ENCODE measurements at regions not wholly inside any gene's neighbourhood (a gene's known extent, or its start where the extent isn't known, plus 50 kb on each side); places are given as distances from the start of the nearest gene placed in this dataset.

GRCh38 chr11:93075782-93076181, 106.3 kb downstream of the MTNR1B start:
- no peak for DNase-seq (ENCODE audit: low spot score)

DNA sequence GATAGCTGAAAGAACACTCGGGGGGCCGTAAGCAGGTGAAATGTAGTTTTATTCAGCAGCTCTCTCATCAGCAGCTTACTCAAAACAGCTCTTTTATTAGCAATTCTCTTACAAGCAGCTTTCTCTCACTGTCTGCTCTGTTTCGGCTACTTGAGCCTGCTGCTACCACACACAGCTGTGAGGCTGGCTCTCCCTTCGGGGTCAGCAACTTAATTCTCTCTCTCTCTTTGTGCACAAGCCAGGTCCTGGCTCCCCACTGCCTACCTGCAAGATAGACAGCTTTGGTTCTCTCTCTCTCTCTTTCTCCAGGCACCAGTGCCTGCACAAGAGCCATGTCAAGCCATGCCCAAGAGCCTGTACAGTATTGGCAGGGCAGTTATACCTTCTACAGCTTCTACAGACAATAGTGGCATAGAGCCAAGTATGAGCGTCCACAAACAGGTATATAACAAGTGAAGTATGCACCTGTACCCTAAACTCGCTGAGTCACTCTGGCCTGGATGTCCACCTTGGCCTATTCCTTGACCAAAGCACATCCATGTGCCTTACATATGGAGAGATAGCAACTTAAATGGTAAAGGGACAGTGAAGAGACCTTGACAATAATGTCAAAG, 110.8 kb downstream of the MTNR1B start:
- no peak for DNase-seq (ENCODE audit: low spot score)

DNA sequence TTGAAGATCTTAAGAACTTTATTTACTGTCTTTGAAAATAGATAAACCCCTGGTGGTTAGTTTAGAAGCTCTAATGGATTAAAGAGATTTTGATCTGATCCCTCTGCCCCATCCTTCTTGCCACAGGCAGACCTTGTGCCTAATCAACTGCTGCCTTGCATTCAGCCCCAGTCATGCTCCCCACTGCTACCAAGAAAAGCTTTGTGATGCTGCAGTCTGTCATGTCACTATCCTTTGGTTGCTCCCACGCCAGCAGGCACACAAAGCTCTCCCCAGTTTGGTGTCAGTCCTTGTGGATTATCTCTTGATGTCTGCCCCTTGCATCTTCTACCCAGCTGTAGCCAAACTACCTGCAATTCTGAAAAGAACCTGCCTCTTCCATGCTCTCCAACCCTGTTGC, 112.2 kb downstream of the MTNR1B start:
- no peak for DNase-seq (ENCODE audit: low spot score)

GRCh38 chr11:93082900-93083299, 113.4 kb downstream of the MTNR1B start:
- no peak for DNase-seq (ENCODE audit: low spot score)

- DNase-seq (ENCODE audit: low spot score): peak; percentile 67
Measured at GRCh38 chr11:93084727-93085505, 112.9 kb downstream of the SLC36A4 start.

DNA sequence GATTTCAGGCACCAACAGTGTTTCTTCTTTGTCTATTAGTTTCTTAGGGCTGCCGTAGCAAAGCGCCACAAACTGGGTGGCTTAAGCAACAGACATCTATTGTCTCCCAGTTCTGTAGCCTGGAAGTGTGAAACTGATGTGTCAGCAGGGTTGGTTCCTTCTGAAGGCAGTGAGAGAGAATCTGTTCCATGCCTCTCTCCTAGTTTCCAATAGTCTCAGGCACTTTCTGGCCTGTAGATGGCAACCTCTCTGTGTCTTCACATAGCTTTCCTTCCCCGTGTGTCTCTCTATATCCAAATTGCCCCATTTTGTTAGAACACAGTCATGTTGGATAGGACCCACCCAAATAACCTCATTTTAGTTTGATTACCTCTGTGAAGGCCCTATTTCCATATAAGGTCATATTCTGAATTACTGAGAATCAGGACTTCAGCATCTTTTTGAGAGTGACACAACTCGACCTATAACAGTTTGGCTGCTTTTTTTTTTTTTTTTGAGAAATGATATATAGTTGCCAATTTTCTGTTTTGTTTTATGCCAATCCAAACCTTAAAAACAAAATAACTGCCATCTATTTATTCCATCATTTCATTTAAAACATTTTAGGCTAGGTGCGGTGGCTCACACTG, 108.2 kb downstream of the SLC36A4 start:
- peak; percentile 63 for DNase-seq (ENCODE audit: low spot score)

All from kidney tubule cell (primary cell).